ENCODE measurements at regions not wholly inside any gene's neighbourhood (a gene's known extent, or its start where the extent isn't known, plus 50 kb on each side); places are given as distances from the start of the nearest gene placed in this dataset.

DNA sequence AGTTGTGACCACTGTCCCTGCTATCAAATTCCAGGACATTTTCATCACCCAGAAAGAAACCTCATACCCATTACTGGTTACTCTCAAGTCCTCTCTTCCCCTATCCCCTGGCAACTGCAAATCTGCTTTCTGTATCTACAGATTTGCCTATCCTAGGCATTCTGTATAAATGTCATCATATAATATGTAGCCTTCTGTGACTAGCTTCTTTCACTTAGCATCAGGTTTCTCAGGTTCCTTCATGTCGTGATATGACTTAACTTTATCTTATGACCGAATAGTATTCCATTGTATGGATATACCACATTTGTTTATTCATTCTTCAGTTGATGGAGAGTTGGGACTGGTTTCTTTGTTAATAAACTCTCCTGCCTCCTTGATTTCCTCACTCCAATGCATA, 60.5 kb downstream of the PMAIP1 start:
- H3K27ac ChIP-seq, result no peak overlapping the region
- TF ChIP-seq, protein P1, sequence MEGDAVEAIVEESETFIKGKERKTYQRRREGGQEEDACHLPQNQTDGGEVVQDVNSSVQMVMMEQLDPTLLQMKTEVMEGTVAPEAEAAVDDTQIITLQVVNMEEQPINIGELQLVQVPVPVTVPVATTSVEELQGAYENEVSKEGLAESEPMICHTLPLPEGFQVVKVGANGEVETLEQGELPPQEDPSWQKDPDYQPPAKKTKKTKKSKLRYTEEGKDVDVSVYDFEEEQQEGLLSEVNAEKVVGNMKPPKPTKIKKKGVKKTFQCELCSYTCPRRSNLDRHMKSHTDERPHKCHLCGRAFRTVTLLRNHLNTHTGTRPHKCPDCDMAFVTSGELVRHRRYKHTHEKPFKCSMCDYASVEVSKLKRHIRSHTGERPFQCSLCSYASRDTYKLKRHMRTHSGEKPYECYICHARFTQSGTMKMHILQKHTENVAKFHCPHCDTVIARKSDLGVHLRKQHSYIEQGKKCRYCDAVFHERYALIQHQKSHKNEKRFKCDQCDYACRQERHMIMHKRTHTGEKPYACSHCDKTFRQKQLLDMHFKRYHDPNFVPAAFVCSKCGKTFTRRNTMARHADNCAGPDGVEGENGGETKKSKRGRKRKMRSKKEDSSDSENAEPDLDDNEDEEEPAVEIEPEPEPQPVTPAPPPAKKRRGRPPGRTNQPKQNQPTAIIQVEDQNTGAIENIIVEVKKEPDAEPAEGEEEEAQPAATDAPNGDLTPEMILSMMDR (conservative IDR thresholded peaks at IDR 0.05), result no peak
- no peak for TF ChIP-seq ZFX (IDR thresholded peaks at IDR 0.05)

DNA sequence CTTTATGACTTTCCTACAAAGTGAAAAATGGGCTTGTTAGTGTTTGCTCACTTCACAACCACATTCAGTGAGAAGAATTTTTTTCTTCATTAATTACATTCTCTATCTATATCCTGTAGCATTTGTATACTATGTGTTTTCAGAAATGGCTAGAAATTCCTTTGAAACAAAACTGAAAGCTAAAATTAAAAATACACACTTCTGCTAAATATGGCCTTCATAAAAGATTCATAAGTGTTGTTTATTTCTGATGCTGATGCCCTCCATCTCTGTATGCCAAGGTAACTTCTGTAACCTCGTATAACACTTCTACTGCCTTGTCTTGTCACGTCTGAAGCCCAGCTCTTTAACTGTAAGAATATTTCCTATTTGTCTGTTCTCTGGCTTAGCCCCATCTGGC, 59.8 kb downstream of the PMAIP1 start:
- TF ChIP-seq, protein P1 (conservative IDR thresholded peaks at IDR 0.05), result no peak
- no peak for TF ChIP-seq ZFX (IDR thresholded peaks at IDR 0.05)

DNA sequence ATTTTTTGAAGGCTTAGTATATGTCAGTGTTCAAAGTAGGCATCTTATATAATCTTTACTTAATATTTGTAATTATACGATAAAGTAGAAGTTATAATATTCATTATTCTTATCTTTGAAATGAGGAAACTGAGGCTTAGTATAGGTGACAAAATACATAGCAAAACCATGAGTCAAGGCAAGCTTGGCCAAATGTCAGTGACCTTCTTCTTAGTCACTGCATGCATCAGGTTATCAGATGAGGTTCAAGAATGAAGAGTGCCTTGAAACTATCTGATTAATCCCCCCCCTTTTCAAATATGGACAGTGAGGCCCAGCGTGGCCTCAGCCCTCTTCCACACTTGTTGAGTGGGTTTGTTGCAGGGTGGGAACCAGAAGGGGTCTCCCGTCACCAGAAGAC, 59.3 kb downstream of the PMAIP1 start:
- TF ChIP-seq ZFX (IDR thresholded peaks at IDR 0.05), result no peak
- TF ChIP-seq, protein P1 (conservative IDR thresholded peaks at IDR 0.05), result no peak
- no peak overlapping the region for H3K27ac ChIP-seq

More for the DNA sequence above, 59.8 kb downstream of the PMAIP1 start:
- H3K27ac ChIP-seq, result no peak overlapping the region

DNA sequence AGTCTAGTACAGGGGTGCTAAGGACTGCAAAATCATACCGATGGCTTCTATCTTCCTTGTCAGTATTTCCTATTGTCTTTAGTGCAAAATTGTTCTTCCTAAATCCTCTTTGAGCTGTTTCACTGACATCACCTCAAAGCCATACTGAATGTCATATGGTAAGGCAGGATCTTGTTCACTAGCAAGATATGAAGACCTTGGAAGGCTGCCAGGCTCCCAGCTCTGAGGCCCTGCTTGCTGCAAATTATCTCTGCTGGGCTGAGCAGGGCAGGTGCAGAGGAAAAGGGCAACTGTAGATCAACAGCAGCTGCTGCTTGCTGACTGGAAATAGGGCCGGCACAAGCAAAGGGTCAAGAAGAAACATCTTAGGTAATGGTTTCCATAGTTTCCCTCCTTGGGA, 58.2 kb downstream of the PMAIP1 start:
- peak overlapping the region; percentile 29; the same call in 1 of the 2 replicates for H3K27ac ChIP-seq

DNA sequence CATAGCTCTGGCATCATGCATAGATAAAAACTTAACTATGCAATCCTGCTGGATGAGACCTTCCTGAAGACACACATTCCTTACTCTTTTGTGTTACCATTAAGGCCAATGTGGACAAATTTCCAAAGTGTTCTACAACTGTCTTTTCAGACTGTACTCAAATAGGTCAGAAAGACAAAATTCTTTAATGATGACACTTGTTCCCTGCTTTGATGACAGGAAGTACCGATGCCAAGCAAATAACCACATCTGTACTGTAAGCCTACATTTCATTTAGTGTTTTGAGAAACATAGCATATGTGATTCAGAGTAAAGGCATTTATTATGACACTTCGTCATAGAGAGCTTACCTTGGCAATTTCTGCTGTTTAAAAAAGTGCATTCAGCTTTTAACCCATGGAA, 55.0 kb downstream of the PMAIP1 start:
- no peak overlapping the region for H3K27ac ChIP-seq

More for the DNA sequence above, 58.2 kb downstream of the PMAIP1 start:
- TF ChIP-seq ZFX (IDR thresholded peaks at IDR 0.05), result no peak
- TF ChIP-seq, protein P1 (conservative IDR thresholded peaks at IDR 0.05), result no peak

DNA sequence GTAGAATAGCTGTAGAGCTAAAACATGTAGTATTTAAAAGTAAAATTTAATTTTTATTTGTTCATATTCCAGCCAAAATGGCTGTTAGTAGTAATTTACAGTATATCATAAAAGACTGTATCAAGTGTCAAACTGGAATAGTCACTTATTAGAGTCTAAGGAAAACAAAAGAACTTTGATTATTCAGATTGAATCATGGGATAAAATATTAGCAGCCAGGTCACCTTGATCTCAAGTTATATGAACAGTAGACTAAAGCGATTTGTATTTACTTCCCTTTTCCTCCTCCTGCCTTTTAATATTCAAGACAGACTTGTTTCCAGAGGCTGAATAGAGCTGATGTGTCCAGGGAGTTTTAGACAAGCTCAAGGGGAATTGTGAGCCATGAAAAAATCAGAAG, 54.4 kb downstream of the PMAIP1 start:
- TF ChIP-seq, protein P1 (conservative IDR thresholded peaks at IDR 0.05), result no peak
- no peak for TF ChIP-seq ZFX (IDR thresholded peaks at IDR 0.05)
- no peak overlapping the region for H3K27ac ChIP-seq

More for the DNA sequence above, 55.0 kb downstream of the PMAIP1 start:
- TF ChIP-seq, protein P1 (conservative IDR thresholded peaks at IDR 0.05), result no peak

All from C4-2B (cell line).